NB4 (cell line): ENCODE measurements at regions not wholly inside any gene's neighbourhood (a gene's known extent, or its start where the extent isn't known, plus 50 kb on each side); places are given as distances from the start of the nearest gene placed in this dataset.
A peak's percentile ranks its signal among the peaks of the same experiment; 100 is the strongest.

Experiments
- DNase-seq: peaks from one replicate; pipeline ENCODE4 v3.0.0; 2010; ENCODE audit warnings: low read depth
- H3K4me3 ChIP-seq: one replicate; pipeline ENCODE4 v1.5.1; 2011; ENCODE audit warnings: mild to moderate bottlenecking, low read depth, low read length, moderate library complexity
- MYC ChIP-seq: IDR thresholded peaks from 2 replicates; pipeline ENCODE4 v1.6.1; 2011; ENCODE audit warnings: low read depth, low read length
- POLR2A ChIP-seq: IDR thresholded peaks from 2 replicates; pipeline ENCODE4 v1.6.1; 2011; ENCODE audit warnings: mild to moderate bottlenecking; ENCODE audit not compliant: insufficient read length; ENCODE audit errors: extremely low read depth
- TF ChIP-seq, protein P1 (sequence below): IDR thresholded peaks from 2 replicates; pipeline ENCODE4 v1.6.1; 2011; ENCODE audit warnings: low read depth, low read length
- TF ChIP-seq, protein P2 (sequence below): IDR thresholded peaks from one replicate; pipeline ENCODE4 v1.5.1; 2012; ENCODE audit warnings: low read depth, low read length

DNA sequence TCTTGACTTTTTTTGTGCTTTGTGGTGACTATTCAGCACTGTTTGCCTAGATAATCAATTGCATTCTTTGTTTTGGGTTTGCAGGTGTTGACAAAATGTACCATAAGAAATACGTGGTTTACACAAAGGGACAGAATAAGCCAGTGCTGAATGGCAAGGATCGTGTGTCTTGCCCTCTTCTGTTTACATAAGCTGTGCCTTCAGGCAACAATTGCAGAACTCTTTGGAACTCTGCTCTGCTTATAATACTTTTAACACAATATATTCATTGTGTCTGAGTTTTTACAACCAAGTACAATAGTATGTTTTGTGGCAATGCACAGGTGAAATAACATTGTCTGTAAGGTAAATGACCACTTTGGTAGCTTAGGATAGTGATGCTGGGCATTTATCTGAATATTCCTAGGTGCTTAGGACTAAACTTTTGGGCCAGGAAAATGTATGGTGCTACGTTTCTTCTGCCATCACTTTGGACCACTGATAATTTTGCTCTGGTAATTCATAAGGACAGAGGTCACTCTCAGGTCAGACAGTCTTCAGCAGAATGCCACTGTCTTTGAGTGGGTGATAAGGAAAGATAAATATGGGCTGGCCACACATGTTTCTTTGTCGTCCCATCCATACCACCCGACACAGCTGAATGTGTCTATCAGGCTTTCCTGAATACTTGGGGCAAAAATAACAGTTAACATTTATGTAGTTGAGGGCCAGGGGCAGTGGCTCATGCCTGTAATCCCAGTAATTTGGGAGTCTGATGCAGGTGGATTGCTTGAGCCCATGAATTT lies 344.6 kb upstream of the IMPG1 start:
- H3K4me3 ChIP-seq = no peak overlapping the region
- no peak for DNase-seq
- TF ChIP-seq POLR2A (no peak), MYC (no peak)
- TF ChIP-seq, protein P1, sequence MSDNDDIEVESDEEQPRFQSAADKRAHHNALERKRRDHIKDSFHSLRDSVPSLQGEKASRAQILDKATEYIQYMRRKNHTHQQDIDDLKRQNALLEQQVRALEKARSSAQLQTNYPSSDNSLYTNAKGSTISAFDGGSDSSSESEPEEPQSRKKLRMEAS = no peak
- TF ChIP-seq, protein P2, sequence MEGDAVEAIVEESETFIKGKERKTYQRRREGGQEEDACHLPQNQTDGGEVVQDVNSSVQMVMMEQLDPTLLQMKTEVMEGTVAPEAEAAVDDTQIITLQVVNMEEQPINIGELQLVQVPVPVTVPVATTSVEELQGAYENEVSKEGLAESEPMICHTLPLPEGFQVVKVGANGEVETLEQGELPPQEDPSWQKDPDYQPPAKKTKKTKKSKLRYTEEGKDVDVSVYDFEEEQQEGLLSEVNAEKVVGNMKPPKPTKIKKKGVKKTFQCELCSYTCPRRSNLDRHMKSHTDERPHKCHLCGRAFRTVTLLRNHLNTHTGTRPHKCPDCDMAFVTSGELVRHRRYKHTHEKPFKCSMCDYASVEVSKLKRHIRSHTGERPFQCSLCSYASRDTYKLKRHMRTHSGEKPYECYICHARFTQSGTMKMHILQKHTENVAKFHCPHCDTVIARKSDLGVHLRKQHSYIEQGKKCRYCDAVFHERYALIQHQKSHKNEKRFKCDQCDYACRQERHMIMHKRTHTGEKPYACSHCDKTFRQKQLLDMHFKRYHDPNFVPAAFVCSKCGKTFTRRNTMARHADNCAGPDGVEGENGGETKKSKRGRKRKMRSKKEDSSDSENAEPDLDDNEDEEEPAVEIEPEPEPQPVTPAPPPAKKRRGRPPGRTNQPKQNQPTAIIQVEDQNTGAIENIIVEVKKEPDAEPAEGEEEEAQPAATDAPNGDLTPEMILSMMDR = no peak

DNA sequence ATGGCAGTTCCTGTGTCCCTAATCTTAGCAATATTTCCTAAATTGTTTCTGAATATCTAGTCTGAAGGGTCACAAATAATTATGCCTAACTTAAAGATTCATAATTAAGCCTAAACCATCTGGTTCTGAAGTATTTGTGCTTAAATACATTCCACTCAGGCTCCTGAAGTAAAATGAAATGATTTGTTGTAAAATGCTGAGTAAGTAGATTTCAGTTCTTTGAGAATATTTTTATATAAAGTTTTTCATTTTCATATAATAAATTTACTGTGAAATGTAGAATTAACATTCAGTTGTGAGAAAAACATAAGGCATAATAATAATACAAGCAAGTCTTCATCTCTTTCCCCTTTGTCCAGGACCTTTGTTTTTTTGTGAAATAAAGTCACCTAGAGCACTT lies 330.6 kb upstream of the IMPG1 start:
- TF ChIP-seq MYC = no peak
- TF ChIP-seq, protein P1 = no peak
- no peak for TF ChIP-seq POLR2A
- TF ChIP-seq, protein P2 = no peak
- no peak for DNase-seq
- no peak overlapping the region for H3K4me3 ChIP-seq

DNA sequence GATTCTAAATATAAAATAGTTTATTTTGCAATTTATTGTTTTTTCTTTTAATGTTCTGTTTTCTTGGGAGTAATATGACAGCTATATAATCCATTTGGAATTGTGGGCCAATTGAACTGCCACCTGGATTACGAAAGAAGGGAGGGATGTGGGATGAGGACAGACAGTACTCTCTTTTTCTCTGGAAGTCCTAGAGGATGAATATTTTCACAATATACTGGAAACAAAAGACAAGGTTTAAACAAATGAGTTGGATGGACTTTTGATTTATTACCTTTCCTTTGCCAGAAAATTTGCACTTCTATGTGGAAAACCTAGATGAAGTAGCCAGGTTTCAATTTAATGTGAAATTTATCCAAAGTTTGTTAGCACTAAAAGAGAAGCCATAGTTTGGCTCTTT lies 325.5 kb upstream of the IMPG1 start:
- no peak for TF ChIP-seq MYC
- no peak for TF ChIP-seq POLR2A
- TF ChIP-seq, protein P1 = no peak
- TF ChIP-seq, protein P2 = no peak
- no peak for DNase-seq
- no peak overlapping the region for H3K4me3 ChIP-seq

DNA sequence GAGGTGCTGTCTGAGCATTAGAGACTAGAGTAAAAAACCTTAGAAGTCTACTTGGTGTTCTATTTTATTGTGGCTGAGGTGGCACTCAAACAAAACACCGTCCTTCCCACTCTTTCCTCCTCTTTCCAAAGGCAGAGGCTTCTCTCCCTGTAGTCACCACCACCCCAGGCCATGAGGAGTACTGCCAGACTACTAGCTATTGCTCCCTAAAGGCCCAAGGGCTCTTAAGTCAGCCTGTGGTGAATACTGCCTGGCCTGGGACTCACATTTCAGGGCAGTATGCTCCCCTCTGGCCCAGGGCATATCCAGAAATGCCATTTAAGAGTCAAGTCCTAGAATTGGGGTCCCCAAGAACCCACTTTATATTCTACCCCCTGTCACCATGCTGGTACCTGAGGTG lies 309.7 kb upstream of the IMPG1 start:
- H3K4me3 ChIP-seq = no peak overlapping the region
- no peak for DNase-seq
- TF ChIP-seq, protein P2 = no peak
- TF ChIP-seq, protein P1 = no peak
- TF ChIP-seq POLR2A (no peak), MYC (no peak)

DNA sequence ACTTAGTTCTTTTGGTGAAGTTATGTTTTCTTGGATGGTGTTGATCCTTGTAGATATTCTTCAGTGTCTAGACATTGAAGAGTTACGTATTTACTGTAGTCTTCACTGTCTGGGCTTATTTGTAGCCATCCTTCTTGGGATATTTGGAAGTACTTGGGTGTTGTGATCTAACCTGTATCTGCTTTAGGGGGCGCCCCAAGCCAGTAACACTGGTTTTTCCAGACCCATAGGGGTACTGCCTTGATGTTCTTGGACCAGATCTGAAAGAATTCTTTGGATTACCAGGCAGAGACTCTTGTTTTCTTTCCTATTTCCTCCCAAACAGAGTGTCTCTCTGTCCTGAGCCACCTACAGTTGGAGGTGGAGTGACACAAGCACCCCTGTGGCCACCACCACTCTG lies 309.1 kb upstream of the IMPG1 start:
- H3K4me3 ChIP-seq = no peak overlapping the region
- no peak for DNase-seq
- no peak for TF ChIP-seq POLR2A
- TF ChIP-seq MYC = no peak
- TF ChIP-seq, protein P1 = no peak

DNA sequence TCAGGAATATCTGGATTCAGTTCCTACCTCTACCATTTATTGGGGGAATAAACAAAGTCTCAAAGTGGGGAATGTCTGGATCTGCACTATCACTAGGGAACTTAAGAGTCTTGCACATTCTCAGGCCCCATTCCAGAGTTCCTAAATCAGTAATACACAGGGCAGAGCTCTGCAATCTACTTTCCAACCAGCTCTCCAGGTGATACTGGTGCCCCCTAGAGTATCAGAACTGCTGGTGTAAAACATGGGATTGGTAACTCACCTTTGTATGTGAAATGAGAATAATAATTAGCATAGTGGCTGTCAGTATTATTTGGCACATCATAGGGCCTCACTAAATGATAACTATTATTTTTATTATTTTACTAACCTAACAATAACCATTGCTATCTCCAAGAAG lies 278.8 kb upstream of the IMPG1 start:
- peak; percentile 31 for DNase-seq
- no peak overlapping the region for H3K4me3 ChIP-seq
- TF ChIP-seq, protein P1 = no peak
- TF ChIP-seq, protein P2 = peak; percentile 43
